ENCODE measurements at regions not wholly inside any gene's neighbourhood (a gene's known extent, or its start where the extent isn't known, plus 50 kb on each side); places are given as distances from the start of the nearest gene placed in this dataset.
"Not testable (repeated sequence)": the region's sequence is repeated elsewhere in the genome, so short reads cannot be mapped to it uniquely, and the experiment has no call there.

GRCh38 chr10:55966101-55966500, 395.0 kb downstream of the ZWINT start:
- CTCF ChIA-PET: no interaction called here
- no peak for TF ChIP-seq ARNT (IDR thresholded peaks at IDR 0.05)
- no peak for TF ChIP-seq L3MBTL2 (conservative IDR thresholded peaks at IDR 0.05)
- no peak for TF ChIP-seq FOXK2 (IDR thresholded peaks at IDR 0.05)
- no peak for DNase-seq (ENCODE audit: extremely low spot score)
- POLR2A ChIA-PET: no interaction called here

- ChIA-PET CTCF (interaction anchor here (0.5 kb wide), 1 partner anchor 65 kb away, joined by 3 read pairs; no protein-coding TSS in a partner anchor), POLR2A (no interaction called here)
- no peak for TF ChIP-seq FOXK2 (IDR thresholded peaks at IDR 0.05)
- TF ChIP-seq TARDBP (IDR thresholded peaks at IDR 0.05): no peak
- no peak for TF ChIP-seq HDGF (IDR thresholded peaks at IDR 0.05; ENCODE audit: borderline replicate concordance)
- TF ChIP-seq SP1 (IDR thresholded peaks at IDR 0.05): no peak
- TF ChIP-seq SUZ12 (IDR thresholded peaks at IDR 0.05): no peak
- TF ChIP-seq L3MBTL2 (conservative IDR thresholded peaks at IDR 0.05): no peak
- no peak for TF ChIP-seq ELF4 (IDR thresholded peaks at IDR 0.05)
- TF ChIP-seq FOXM1 (IDR thresholded peaks at IDR 0.05; ENCODE audit: borderline replicate concordance): no peak
- TF ChIP-seq FOXA1 (IDR thresholded peaks at IDR 0.05): no peak
- TF ChIP-seq ZNF384 (IDR thresholded peaks at IDR 0.05): no peak
- TF ChIP-seq LEF1 (IDR thresholded peaks at IDR 0.05; ENCODE audit: borderline replicate concordance): no peak
- TF ChIP-seq ARNT (IDR thresholded peaks at IDR 0.05): no peak
- TF ChIP-seq CTBP1 (IDR thresholded peaks at IDR 0.05; ENCODE audit: borderline replicate concordance): no peak
- TF ChIP-seq PKNOX1 (IDR thresholded peaks at IDR 0.05): no peak
- TF ChIP-seq BHLHE40 (IDR thresholded peaks at IDR 0.05; ENCODE audit: borderline replicate concordance): no peak
- no peak for TF ChIP-seq NFRKB (IDR thresholded peaks at IDR 0.05)
- no peak for DNase-seq (ENCODE audit: extremely low spot score)
Observed at GRCh38 chr10:55943403-55943802, 417.7 kb downstream of the ZWINT start.

- TF ChIP-seq SP1 (IDR thresholded peaks at IDR 0.05) (no peak), NFRKB (IDR thresholded peaks at IDR 0.05) (no peak), ARNT (IDR thresholded peaks at IDR 0.05) (no peak), PKNOX1 (IDR thresholded peaks at IDR 0.05) (no peak), HDGF (IDR thresholded peaks at IDR 0.05; ENCODE audit: borderline replicate concordance) (no peak), CTBP1 (IDR thresholded peaks at IDR 0.05; ENCODE audit: borderline replicate concordance) (no peak), TARDBP (IDR thresholded peaks at IDR 0.05) (no peak), LEF1 (IDR thresholded peaks at IDR 0.05; ENCODE audit: borderline replicate concordance) (no peak), SUZ12 (IDR thresholded peaks at IDR 0.05) (no peak), FOXK2 (IDR thresholded peaks at IDR 0.05) (no peak)
- no peak for DNase-seq (ENCODE audit: extremely low spot score)
- CTCF ChIA-PET: no interaction called here
- POLR2A ChIA-PET: no interaction called here
Observed at GRCh38 chr10:55929291-55929690, 431.8 kb downstream of the ZWINT start.

GRCh38 chr10:55899472-55900147, 461.4 kb downstream of the ZWINT start:
- TF ChIP-seq PKNOX1 (IDR thresholded peaks at IDR 0.05) (peak; percentile 58), L3MBTL2 (conservative IDR thresholded peaks at IDR 0.05) (peak; percentile 67)
- POLR2A ChIA-PET; CTCF ChIA-PET; DNase-seq (ENCODE audit: extremely low spot score): not testable (repeated sequence)

- TF ChIP-seq SP1 (IDR thresholded peaks at IDR 0.05) (no peak), FOXA1 (IDR thresholded peaks at IDR 0.05) (no peak), NFRKB (IDR thresholded peaks at IDR 0.05) (no peak), TARDBP (IDR thresholded peaks at IDR 0.05) (no peak), HDGF (IDR thresholded peaks at IDR 0.05; ENCODE audit: borderline replicate concordance) (no peak), L3MBTL2 (conservative IDR thresholded peaks at IDR 0.05) (no peak; the same call in 1 of the 2 replicates), FOXK2 (IDR thresholded peaks at IDR 0.05) (no peak), LEF1 (IDR thresholded peaks at IDR 0.05; ENCODE audit: borderline replicate concordance) (no peak), BHLHE40 (IDR thresholded peaks at IDR 0.05; ENCODE audit: borderline replicate concordance) (no peak), ELF4 (IDR thresholded peaks at IDR 0.05) (no peak), ARNT (IDR thresholded peaks at IDR 0.05) (no peak), CTBP1 (IDR thresholded peaks at IDR 0.05; ENCODE audit: borderline replicate concordance) (no peak), SUZ12 (IDR thresholded peaks at IDR 0.05) (no peak), FOXM1 (IDR thresholded peaks at IDR 0.05; ENCODE audit: borderline replicate concordance) (no peak), ZNF384 (IDR thresholded peaks at IDR 0.05) (no peak), PKNOX1 (IDR thresholded peaks at IDR 0.05) (no peak)
- ChIA-PET POLR2A (no interaction called here), CTCF (no interaction called here)
- no peak for DNase-seq (ENCODE audit: extremely low spot score)
Observed at GRCh38 chr10:55897490-55897921, 463.6 kb downstream of the ZWINT start.

GRCh38 chr10:55892276-55892675, 468.8 kb downstream of the ZWINT start:
- POLR2A ChIA-PET: no interaction called here
- CTCF ChIA-PET: no interaction called here
- DNase-seq (ENCODE audit: extremely low spot score): no peak
- TF ChIP-seq FOXK2 (IDR thresholded peaks at IDR 0.05): no peak
- TF ChIP-seq ZNF384 (IDR thresholded peaks at IDR 0.05): no peak
- TF ChIP-seq BHLHE40 (IDR thresholded peaks at IDR 0.05; ENCODE audit: borderline replicate concordance): no peak
- no peak for TF ChIP-seq HDGF (IDR thresholded peaks at IDR 0.05; ENCODE audit: borderline replicate concordance)
- no peak for TF ChIP-seq FOXM1 (IDR thresholded peaks at IDR 0.05; ENCODE audit: borderline replicate concordance)
- no peak for TF ChIP-seq TARDBP (IDR thresholded peaks at IDR 0.05)
